HG02938 (cell line): ENCODE measurements at regions not wholly inside any gene's neighbourhood (a gene's known extent, or its start where the extent isn't known, plus 50 kb on each side); places are given as distances from the start of the nearest gene placed in this dataset.

Experiments used
- ATAC-seq: cut with Tn5 transposase; IDR thresholded peaks from one replicate; pipeline ENCODE4 v1.9.1; 2021; ENCODE audit warnings: mild to moderate bottlenecking, moderate library complexity; ENCODE audit not compliant: unreplicated experiment

GRCh38 chr6:50591135-50591534 is 122.2 kb upstream of the TFAP2D start:
- no peak for ATAC-seq

GRCh38 chr6:50600280-50600679 is 113.0 kb upstream of the TFAP2D start:
- ATAC-seq: no peak

- no peak for ATAC-seq
Observed at GRCh38 chr6:50602292-50602691, 111.0 kb upstream of the TFAP2D start.

GRCh38 chr6:50608421-50608820 is 104.9 kb upstream of the TFAP2D start:
- ATAC-seq: no peak

GRCh38 chr6:50610562-50610961 is 102.8 kb upstream of the TFAP2D start:
- ATAC-seq: no peak

GRCh38 chr6:50635429-50635828 is 77.9 kb upstream of the TFAP2D start:
- no peak for ATAC-seq

GRCh38 chr6:50637267-50637666 is 76.1 kb upstream of the TFAP2D start:
- no peak for ATAC-seq

GRCh38 chr6:50649086-50649485 is 64.2 kb upstream of the TFAP2D start:
- no peak for ATAC-seq

GRCh38 chr6:50653253-50653652 is 60.1 kb upstream of the TFAP2D start:
- no peak for ATAC-seq

- no peak for ATAC-seq
Observed at GRCh38 chr6:50654155-50654554, 59.2 kb upstream of the TFAP2D start.

- peak; percentile 77 for ATAC-seq
Observed at GRCh38 chr6:50655848-50656453, 57.4 kb upstream of the TFAP2D start.

GRCh38 chr6:50657513-50657912 is 55.8 kb upstream of the TFAP2D start:
- ATAC-seq: no peak

- no peak for ATAC-seq
Observed at GRCh38 chr6:50658561-50658960, 54.8 kb upstream of the TFAP2D start.

- no peak for ATAC-seq
Observed at GRCh38 chr6:50661636-50662035, 51.7 kb upstream of the TFAP2D start.
